K562 (cell line): ENCODE measurements at regions not wholly inside any gene's neighbourhood (a gene's known extent, or its start where the extent isn't known, plus 50 kb on each side); places are given as distances from the start of the nearest gene placed in this dataset.

ENCODE experiments used
- ATAC-seq: fragments of 200-7000 bp; cut with Tn5 transposase; 3 replicates; pipeline ENCODE4 v1.9.1; 2020; ENCODE audit warnings: moderate library complexity
- BruUV-seq: library from RNA; stranded (reverse); fragments of 400-500 nt; replicated peaks from 2 replicates; lab custom pipeline; 2021; lab: Mats Ljungman, UMichigan
- CTCF ChIA-PET: fragments of 300-600 bp; formaldehyde crosslinking; extraction: SDS; loops from one replicate; lab custom pipeline; 2021; ENCODE audit warnings: low intra/inter-chr PET ratio; lab: Yijun Ruan, JAX
- POLR2A ChIA-PET: fragments of 300-600, 350-650 bp; sonication (Branson Sonifier 250); formaldehyde crosslinking; extraction: SDS; loops from one replicate; lab custom pipeline; 2021; ENCODE audit warnings: antibody characterized with exemption, inconsistent platforms; lab: Yijun Ruan, JAX
- DNase-seq, 4 experiments: peaks; one replicate each; pipeline versions ENCODE4 v3.0.0 to v3.0.0-alpha.2; 2011 to 2018; ENCODE audit warnings: low spot score in 3 of 4, mixed read lengths in 3 of 4; ENCODE audit errors: extremely low read depth in 1 of 4
- FAIRE-seq: peaks from 2 replicates; lab custom pipeline; 2011; peaks lifted over from hg19 to GRCh38; lab: Jason Lieb, UNC
- H2AFZ ChIP-seq: 2 replicates; pipeline ENCODE4 v1.6.0; 2011; ENCODE audit warnings: low read depth, low read length, control low read depth, inconsistent platforms
- H3K27ac ChIP-seq: fragments of 200-600 bp; 3 replicates; pipeline ENCODE4 v1.8.0; 2011; ENCODE audit warnings: low read depth, mild to moderate bottlenecking, control low read depth, inconsistent platforms, low read length, moderate library complexity, mixed read lengths; ENCODE audit errors: extremely low read depth
- H3K27me3 ChIP-seq, 2 experiments: fragments of 300-600 bp in 1 of 2; 2 replicates in 1 of 2; 3 replicates in 1 of 2; pipeline versions ENCODE4 v1.6.0 to v1.8.0; 2011; ENCODE audit warnings: inconsistent platforms in 2 of 2, low read length in 2 of 2, mild to moderate bottlenecking in 1 of 2, mixed read lengths in 1 of 2, moderate library complexity in 1 of 2; ENCODE audit not compliant: control insufficient read depth in 2 of 2, insufficient read depth in 2 of 2
- H3K36me3 ChIP-seq: fragments of 300-600 bp; 3 replicates; pipeline ENCODE4 v1.8.0; 2011; ENCODE audit warnings: mild to moderate bottlenecking, low read length, inconsistent platforms; ENCODE audit not compliant: control insufficient read depth, insufficient read depth
- H3K4me1 ChIP-seq, 2 experiments: fragments of 200-600 bp in 1 of 2; replicated peaks in 1 of 2; 2 replicates in 1 of 2; 3 replicates in 1 of 2; pipeline versions ENCODE4 v1.5.1 to v1.8.0; 2011; ENCODE audit warnings: inconsistent platforms in 2 of 2, low read length in 2 of 2, mild to moderate bottlenecking in 1 of 2, mixed read lengths in 1 of 2, moderate library complexity in 1 of 2; ENCODE audit not compliant: control insufficient read depth in 2 of 2, insufficient read depth in 2 of 2
- H3K4me2 ChIP-seq: 2 replicates; pipeline ENCODE4 v1.6.1; 2011; ENCODE audit warnings: low read length, control low read depth, inconsistent platforms, mixed read lengths; ENCODE audit not compliant: insufficient read depth
- H3K4me3 ChIP-seq: fragments of 200-600 bp; sonication (generic), shearing (Covaris generic); 2 replicates; pipeline ENCODE4 v1.5.1; 2016; ENCODE audit warnings: control low read depth, inconsistent platforms
- H3K79me2 ChIP-seq: fragments of 200-600 bp; 3 replicates; pipeline ENCODE4 v1.8.0; 2011; ENCODE audit warnings: low read length, inconsistent platforms; ENCODE audit not compliant: control insufficient read depth, insufficient read depth
- H3K9ac ChIP-seq, 2 experiments: 2 replicates each; pipeline versions ENCODE4 v1.6.0 to v1.6.1; 2011; ENCODE audit warnings: low read depth in 2 of 2, low read length in 2 of 2, control low read depth in 1 of 2, inconsistent platforms in 1 of 2, mild to moderate bottlenecking in 1 of 2, mixed read lengths in 1 of 2; ENCODE audit not compliant: insufficient read depth in 1 of 2
- H3K9me1 ChIP-seq: one replicate; pipeline ENCODE4 v1.6.0; 2011; ENCODE audit warnings: inconsistent platforms, mild to moderate bottlenecking, low read length, moderate library complexity; ENCODE audit not compliant: control insufficient read depth, insufficient read depth
- H3K9me3 ChIP-seq: replicated peaks from 2 replicates; pipeline ENCODE4 v1.5.1; 2011; ENCODE audit warnings: low read depth, low read length, inconsistent platforms; ENCODE audit not compliant: control insufficient read depth, insufficient read depth
- H4K20me1 ChIP-seq: replicated peaks from 2 replicates; pipeline ENCODE4 v1.6.1; 2011; ENCODE audit warnings: low read length, inconsistent platforms, mixed read lengths; ENCODE audit not compliant: control insufficient read depth, insufficient read depth
- ATF7 ChIP-seq: fragments of 450-650 bp; IDR thresholded peaks from 2 replicates; pipeline ENCODE4 v1.7.1; 2014; ENCODE audit warnings: mild to moderate bottlenecking, moderate library complexity
- CHD2 ChIP-seq: IDR thresholded peaks from 2 replicates; pipeline ENCODE4 v1.6.1; 2011; ENCODE audit warnings: low read depth, low read length
- ELF4 ChIP-seq: fragments of 450-650 bp; formaldehyde crosslinking; IDR thresholded peaks from 2 replicates; pipeline ENCODE4 v1.4.0; 2022; ENCODE audit warnings: missing genetic modification characterization
- HNRNPK ChIP-seq: fragments of 200-400 bp; formaldehyde crosslinking; IDR thresholded peaks from one replicate; pipeline ENCODE4 v1.6.1; 2018; ENCODE audit warnings: mild to moderate bottlenecking, low read depth, low read length; ENCODE audit not compliant: poor library complexity, severe bottlenecking
- NR0B1 ChIP-seq: fragments of 450-650 bp; IDR thresholded peaks from one replicate; pipeline ENCODE4 v1.6.1; 2018; ENCODE audit warnings: mild to moderate bottlenecking, moderate library complexity; ENCODE audit not compliant: partially characterized antibody
- RBM34 ChIP-seq: fragments of 200-400 bp; formaldehyde crosslinking; IDR thresholded peaks from 2 replicates; pipeline ENCODE4 v1.6.1; 2018; ENCODE audit warnings: low read length, borderline replicate concordance; ENCODE audit not compliant: insufficient read depth
- RERE ChIP-seq: sonication (generic); formaldehyde crosslinking; IDR thresholded peaks from 2 replicates; pipeline ENCODE4 v1.8.0; 2023; ENCODE audit warnings: missing genetic modification reagents, mild to moderate bottlenecking, borderline replicate concordance
- SETDB1 ChIP-seq: IDR thresholded peaks from one replicate; pipeline ENCODE4 v1.6.1; 2012; ENCODE audit warnings: low read length, control low read depth, inconsistent platforms
- TAF7 ChIP-seq: fragments of 450-650 bp; IDR thresholded peaks from 2 replicates; pipeline ENCODE4 v1.6.1; 2016; ENCODE audit warnings: missing genetic modification characterization, missing compliant biosample characterization
- ZC3H8 ChIP-seq: fragments of 450-650 bp; IDR thresholded peaks from 2 replicates; pipeline ENCODE4 v1.6.1; 2017
- ZNF217 ChIP-seq: sonication (generic); formaldehyde crosslinking; IDR thresholded peaks from 2 replicates; pipeline ENCODE4 v1.8.0; 2022; ENCODE audit warnings: mild to moderate bottlenecking, missing genetic modification reagents
- ZNF280A ChIP-seq: fragments of 450-650 bp; IDR thresholded peaks from 2 replicates; pipeline ENCODE4 v1.6.1; 2018; ENCODE audit warnings: mild to moderate bottlenecking, low read depth; ENCODE audit not compliant: partially characterized antibody
- ZNF436 ChIP-seq: fragments of 250-450, 450-650 bp; sonication (Bioruptor Pico); formaldehyde crosslinking; IDR thresholded peaks from 2 replicates; pipeline ENCODE4 v1.7.0; 2020; ENCODE audit warnings: mild to moderate bottlenecking
- ZNF511 ChIP-seq: sonication (generic); formaldehyde crosslinking; IDR thresholded peaks from 2 replicates; pipeline ENCODE4 v1.8.0; 2022; ENCODE audit warnings: mild to moderate bottlenecking, missing genetic modification reagents
- ZNF696 ChIP-seq: fragments of 250-450 bp; sonication (Bioruptor Pico); conservative IDR thresholded peaks from 2 replicates; pipeline ENCODE4 v1.4.0; 2020; ENCODE audit warnings: mild to moderate bottlenecking, moderate library complexity
- ZNF766 ChIP-seq: fragments of 200-800 bp; sonication (Bioruptor generic); conservative IDR thresholded peaks from 2 replicates; pipeline ENCODE4 v1.6.1; 2016; ENCODE audit warnings: missing genetic modification characterization, missing compliant biosample characterization
- in situ Hi-C: fragments of 300-500 bp; cut with MboI; formaldehyde crosslinking; loops from 4 replicates; pipeline ENCODE4 v1.15.0; 2018; ENCODE audit warnings: inconsistent platforms, mixed read lengths
- intact Hi-C: fragments of 100-400 bp; cut with micrococcal nuclease; formaldehyde crosslinking; loops from 2 replicates; pipeline ENCODE4 v1.14.2; 2022

- H3K9ac ChIP-seq: no peak overlapping the region
- H3K36me3 ChIP-seq: no peaks in the 10 kb centered on the region
- H3K27ac ChIP-seq: no peak overlapping the region
- no peaks in the 10 kb centered on the region for H3K79me2 ChIP-seq
- no peaks in the 10 kb centered on the region for H4K20me1 ChIP-seq
- CTCF ChIA-PET: no interaction called here
- ATAC-seq: no peak
- in situ Hi-C loops (no loop called here), intact Hi-C loops (no loop called here)
- H3K27me3 ChIP-seq: no peaks in the 10 kb centered on the region
- no peak overlapping the region for H2AFZ ChIP-seq
- FAIRE-seq: no peak
- DNase-seq: no peak
- no peaks in the 10 kb centered on the region for H3K9me1 ChIP-seq
- BruUV-seq: no TSS peak
- H3K4me1 ChIP-seq: peaks cover 0 to 9% of the 10 kb centered on the region in 2 experiments; a peak in 2 of 5 replicates
- no peak overlapping the region for H3K4me2 ChIP-seq
- POLR2A ChIA-PET: interaction anchor here (1.1 to 2.5 kb wide), 6 partner anchors 12 to 455 kb away, joined by 3 to 9 read pairs (median 5); no protein-coding TSS in a partner anchor
- H3K4me3 ChIP-seq: no peak overlapping the region
- no peaks in the 10 kb centered on the region for H3K9me3 ChIP-seq
- TF ChIP-seq ZNF511 (no peak), ZNF280A (no peak), RERE (CRISPR knock-in tag) (no peak), ZNF696 (CRISPR knock-in tag) (no peak), ATF7 (no peak), TAF7 (tag) (no peak), ZNF217 (CRISPR knock-in tag) (no peak), ELF4 (CRISPR knock-in tag) (no peak), ZNF766 (no peak), HNRNPK (no peak), NR0B1 (no peak), CHD2 (no peak), RBM34 (no peak), ZC3H8 (no peak), SETDB1 (no peak), ZNF436 (CRISPR knock-in tag) (no peak)
Measured at GRCh38 chr12:92089559-92089958, 56.1 kb downstream of the BTG1 start.
